Neuronal stem cell (in vitro differentiated cells): ENCODE measurements at regions not wholly inside any gene's neighbourhood (a gene's known extent, or its start where the extent isn't known, plus 50 kb on each side); places are given as distances from the start of the nearest gene placed in this dataset.

ENCODE experiments used
- DNase-seq: peaks from one replicate; pipeline ENCODE4 v3.0.0-alpha.2; 2013; ENCODE audit warnings: low spot score
- H2AFZ ChIP-seq: one replicate; pipeline ENCODE4 v1.6.1; 2013; ENCODE audit warnings: mild to moderate bottlenecking, low read length, inconsistent platforms
- H2AK5ac ChIP-seq: 2 replicates; pipeline ENCODE4 v1.6.1; 2013; ENCODE audit warnings: low read depth, mild to moderate bottlenecking, inconsistent platforms, low read length, moderate library complexity, mixed read lengths
- H2BK120ac ChIP-seq: 2 replicates; pipeline ENCODE4 v1.6.1; 2013; ENCODE audit warnings: low read depth, mild to moderate bottlenecking, inconsistent platforms, low read length, moderate library complexity, mixed read lengths
- H2BK12ac ChIP-seq: one replicate; pipeline ENCODE4 v1.6.1; 2013; ENCODE audit warnings: low read length, inconsistent platforms
- H2BK15ac ChIP-seq: 2 replicates; pipeline ENCODE4 v1.6.1; 2013; ENCODE audit warnings: mild to moderate bottlenecking, low read length, inconsistent platforms, mixed read lengths
- H2BK5ac ChIP-seq: one replicate; pipeline ENCODE4 v1.6.1; 2013; ENCODE audit warnings: inconsistent platforms, mild to moderate bottlenecking, low read length, moderate library complexity
- H3K14ac ChIP-seq: one replicate; pipeline ENCODE4 v1.6.1; 2013; ENCODE audit warnings: low read length, inconsistent platforms
- H3K18ac ChIP-seq: 2 replicates; pipeline ENCODE4 v1.6.1; 2013; ENCODE audit warnings: low read length, inconsistent platforms
- H3K23ac ChIP-seq: 2 replicates; pipeline ENCODE4 v1.6.1; 2013; ENCODE audit warnings: low read depth, mild to moderate bottlenecking, mixed read lengths, low read length, inconsistent platforms; ENCODE audit not compliant: poor library complexity
- H3K27ac ChIP-seq: replicated peaks from 3 replicates; pipeline ENCODE4 v1.5.1; 2013; ENCODE audit warnings: low read length, inconsistent platforms
- H3K27me3 ChIP-seq, 3 experiments: 2 replicates each; pipeline ENCODE4 v1.6.1; 2013; ENCODE audit warnings: low read length in 3 of 3, mild to moderate bottlenecking in 2 of 3, inconsistent platforms in 1 of 3, low read depth in 1 of 3, mixed read lengths in 1 of 3, moderate library complexity in 1 of 3; ENCODE audit not compliant: control insufficient read depth in 3 of 3, insufficient read depth in 3 of 3
- H3K36me3 ChIP-seq, 2 donors: replicated peaks in 1 of 2; 2 replicates each; pipeline ENCODE4 v1.6.1; 2013; ENCODE audit warnings: low read length in 2 of 2; ENCODE audit not compliant: control insufficient read depth in 2 of 2, insufficient read depth in 2 of 2
- H3K4ac ChIP-seq: 2 replicates; pipeline ENCODE4 v1.6.1; 2013; ENCODE audit warnings: inconsistent platforms, mild to moderate bottlenecking, low read length, moderate library complexity
- H3K4me1 ChIP-seq, 2 donors: 1 replicate in 1 of 2; 2 replicates in 1 of 2; pipeline ENCODE4 v1.6.1; 2013; ENCODE audit warnings: low read length in 2 of 2, low read depth in 1 of 2; ENCODE audit not compliant: control insufficient read depth in 2 of 2, insufficient read depth in 1 of 2
- H3K4me2 ChIP-seq: one replicate; pipeline ENCODE4 v1.6.1; 2013; ENCODE audit warnings: mild to moderate bottlenecking, low read length, inconsistent platforms; ENCODE audit not compliant: insufficient read depth, poor library complexity, severe bottlenecking
- H3K4me3 ChIP-seq, 2 donors: 2 replicates each; pipeline ENCODE4 v1.5.1; 2013; ENCODE audit warnings: low read length in 2 of 2, mild to moderate bottlenecking in 2 of 2, inconsistent platforms in 1 of 2, moderate library complexity in 1 of 2
- H3K79me1 ChIP-seq: one replicate; pipeline ENCODE4 v1.6.1; 2013; ENCODE audit warnings: low read depth, mild to moderate bottlenecking, inconsistent platforms, low read length, moderate library complexity
- H3K9ac ChIP-seq: one replicate; pipeline ENCODE4 v1.6.1; 2013; ENCODE audit warnings: mild to moderate bottlenecking, low read depth, low read length, inconsistent platforms; ENCODE audit not compliant: poor library complexity
- H3K9me3 ChIP-seq, 2 donors: replicated peaks in 1 of 2; 2 replicates each; pipeline versions ENCODE3 to v1.6.1; 2013; ENCODE audit warnings: low read length in 2 of 2, mild to moderate bottlenecking in 2 of 2, inconsistent platforms in 1 of 2, low read depth in 1 of 2, mixed read lengths in 1 of 2, moderate library complexity in 1 of 2; ENCODE audit not compliant: control insufficient read depth in 2 of 2, insufficient read depth in 1 of 2
- H4K8ac ChIP-seq: one replicate; pipeline ENCODE4 v1.6.1; 2013; ENCODE audit warnings: low read depth, mild to moderate bottlenecking, inconsistent platforms, low read length, moderate library complexity
- H4K91ac ChIP-seq: one replicate; pipeline ENCODE4 v1.6.1; 2013; ENCODE audit warnings: low read length, low read depth, mild to moderate bottlenecking, inconsistent platforms; ENCODE audit not compliant: poor library complexity
- WGBS, 2 donors: extraction: QIAGEN DNeasy Blood & Tissue Kit; methylation state at CpG; one replicate each; pipeline ENCODE4 v1.1.7; 2013; ENCODE audit warnings: missing lambda C conversion rate in 2 of 2, mixed read lengths in 1 of 2; ENCODE audit not compliant: insufficient read length in 2 of 2, insufficient replicate concordance in 1 of 2; ENCODE audit errors: extremely low coverage in 2 of 2; 5-methylcytosine and 5-hydroxymethylcytosine counted together

DNA sequence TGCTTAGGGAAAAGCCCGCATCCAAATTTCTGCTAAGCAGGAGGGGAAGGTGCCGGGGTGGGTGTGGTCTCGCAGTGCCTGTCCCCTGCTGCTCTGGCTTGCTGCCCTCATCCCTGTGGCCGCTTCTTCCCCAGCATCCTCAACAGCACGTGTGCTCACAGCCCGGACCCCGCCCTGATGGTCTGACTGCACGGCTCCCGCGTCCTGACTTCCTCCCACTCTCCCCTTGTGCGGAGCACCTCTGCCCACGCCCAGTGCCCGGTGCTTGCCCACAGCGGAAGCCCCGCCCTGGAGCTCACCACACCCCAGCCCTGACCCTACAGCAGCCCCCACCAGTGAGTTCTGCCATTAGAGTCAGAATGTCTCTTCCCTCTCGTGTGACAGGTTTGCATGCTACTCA, 277.9 kb downstream of the NDUFA10 start:
- Histone ChIP-seq H3K27ac (no peak overlapping the region), H2AK5ac (peak overlapping the region; percentile 95), H2BK5ac (no peak overlapping the region), H2BK15ac (peak overlapping the region; percentile 77), H3K27me3 (peaks cover 0 to 13% (median 0%) of the 10 kb centered on the region in 3 experiments), H3K14ac (no peak overlapping the region), H3K4me2 (no peak overlapping the region), H3K4me1 (peaks cover 0 to 12% of the 10 kb centered on the region in 2 donors), H3K79me1 (no peaks in the 10 kb centered on the region), H2AFZ (no peak overlapping the region), H3K4ac (no peak overlapping the region), H3K9me3 (no peaks in the 10 kb centered on the region), H3K18ac (no peak overlapping the region), H3K36me3 (no peaks in the 10 kb centered on the region), H3K9ac (no peak overlapping the region), H4K91ac (no peak overlapping the region), H3K23ac (peak overlapping the region; percentile 29), H4K8ac (no peak overlapping the region), H2BK120ac (no peak overlapping the region), H2BK12ac (no peak overlapping the region), H3K4me3 (no peak overlapping the region)
- DNase-seq = no peak
- no CpG with 5 or more reads among the region's 16 CpGs for WGBS, 2 donors

- peak overlapping the region; percentile 34 for H3K9ac ChIP-seq
- H2BK12ac ChIP-seq = no peak overlapping the region
- no peaks in the 10 kb centered on the region for H3K36me3 ChIP-seq
- no peaks in the 10 kb centered on the region for H3K79me1 ChIP-seq
- H2AFZ ChIP-seq = no peak overlapping the region
- no peak overlapping the region for H4K8ac ChIP-seq
- no peak overlapping the region for H3K4me2 ChIP-seq
- peak overlapping the region; percentile 95 for H2AK5ac ChIP-seq
- peak overlapping the region; percentile 67 for H3K18ac ChIP-seq
- H4K91ac ChIP-seq = no peak overlapping the region
- H3K4me3 ChIP-seq = no peak overlapping the region
- no peak overlapping the region for H3K4ac ChIP-seq
- no peak for DNase-seq
- no peaks in the 10 kb centered on the region for H3K9me3 ChIP-seq
- H3K4me1 ChIP-seq = peaks cover 0 to 8% of the 10 kb centered on the region in 2 donors
- H3K23ac ChIP-seq = no peak overlapping the region
- H2BK5ac ChIP-seq = no peak overlapping the region
- peaks cover 0 to 13% (median 0%) of the 10 kb centered on the region in 3 experiments for H3K27me3 ChIP-seq
- no peak overlapping the region for H3K27ac ChIP-seq
- H2BK15ac ChIP-seq = peak overlapping the region; percentile 77
- H2BK120ac ChIP-seq = peak overlapping the region; percentile 57
- WGBS, 2 donors = no CpG with 5 or more reads among the region's 17 CpGs
- peak overlapping the region; percentile 84 for H3K14ac ChIP-seq
Measured at GRCh38 chr2:239746559-239747246, 278.4 kb downstream of the NDUFA10 start.

- Histone ChIP-seq H3K4ac (no peak overlapping the region), H3K23ac (peak overlapping the region; percentile 18), H3K14ac (no peak overlapping the region), H2AFZ (no peak overlapping the region), H2BK12ac (no peak overlapping the region), H3K27ac (peak overlapping the region; percentile 50), H3K4me2 (no peak overlapping the region), H2BK5ac (peak overlapping the region; percentile 84), H3K9me3 (no peaks in the 10 kb centered on the region), H3K4me1 (peaks cover 0 to 8% of the 10 kb centered on the region in 2 donors), H4K8ac (no peak overlapping the region), H3K9ac (no peak overlapping the region), H2BK120ac (peak overlapping the region; percentile 27), H3K4me3 (no peak overlapping the region), H2AK5ac (peak overlapping the region; percentile 86), H3K18ac (peak overlapping the region; percentile 42), H4K91ac (no peak overlapping the region), H3K79me1 (no peaks in the 10 kb centered on the region), H2BK15ac (peak overlapping the region; percentile 84), H3K27me3 (peaks cover 0 to 21% (median 0%) of the 10 kb centered on the region in 3 experiments), H3K36me3 (no peaks in the 10 kb centered on the region)
- WGBS, 2 donors = no CpG with 5 or more reads among the region's 24 CpGs
- DNase-seq = no peak
Measured at GRCh38 chr2:239745386-239746227, 279.5 kb downstream of the NDUFA10 start.
